A204.1 (cell line): ENCODE measurements at regions not wholly inside any gene's neighbourhood (a gene's known extent, or its start where the extent isn't known, plus 50 kb on each side); places are given as distances from the start of the nearest gene placed in this dataset.

Source experiments
- FAIRE-seq: peaks from 2 replicates; lab custom pipeline; 2012; peaks lifted over from hg19 to GRCh38; lab: Jason Lieb, UNC

GRCh38 chr4:171629737-171630136 is 183.5 kb upstream of the GALNTL6 start:
- FAIRE-seq: no peak

GRCh38 chr4:171629182-171629581 is 184.0 kb upstream of the GALNTL6 start:
- no peak for FAIRE-seq

- no peak for FAIRE-seq
Measured at GRCh38 chr4:171626554-171626953, 186.7 kb upstream of the GALNTL6 start.

GRCh38 chr4:171622729-171623128 is 190.5 kb upstream of the GALNTL6 start:
- FAIRE-seq: no peak

- FAIRE-seq: no peak
Measured at GRCh38 chr4:171621646-171622045, 191.6 kb upstream of the GALNTL6 start.

GRCh38 chr4:171612907-171613306 is 200.3 kb upstream of the GALNTL6 start:
- no peak for FAIRE-seq

GRCh38 chr4:171602638-171603355 is 210.4 kb upstream of the GALNTL6 start:
- no peak for FAIRE-seq

GRCh38 chr4:171601091-171601490 is 212.1 kb upstream of the GALNTL6 start:
- no peak for FAIRE-seq

GRCh38 chr4:171599628-171600027 is 213.6 kb upstream of the GALNTL6 start:
- no peak for FAIRE-seq

- no peak for FAIRE-seq
Measured at GRCh38 chr4:171594293-171594692, 218.9 kb upstream of the GALNTL6 start.

- FAIRE-seq: no peak
Measured at GRCh38 chr4:171590716-171591115, 222.5 kb upstream of the GALNTL6 start.

GRCh38 chr4:171588764-171589163 is 224.4 kb upstream of the GALNTL6 start:
- FAIRE-seq: no peak

GRCh38 chr4:171588051-171588545 is 225.1 kb upstream of the GALNTL6 start:
- FAIRE-seq: no peak

- FAIRE-seq: no peak
Measured at GRCh38 chr4:171583790-171584189, 229.4 kb upstream of the GALNTL6 start.

GRCh38 chr4:171582961-171583581 is 230.1 kb upstream of the GALNTL6 start:
- no peak for FAIRE-seq

GRCh38 chr4:171573181-171573580 is 240.0 kb upstream of the GALNTL6 start:
- FAIRE-seq: no peak

- no peak for FAIRE-seq
Measured at GRCh38 chr4:171565130-171565788, 247.9 kb upstream of the GALNTL6 start.

- FAIRE-seq: no peak
Measured at GRCh38 chr4:171561419-171561818, 251.8 kb upstream of the GALNTL6 start.

- FAIRE-seq: no peak
Measured at GRCh38 chr4:171553961-171554360, 259.2 kb upstream of the GALNTL6 start.

- FAIRE-seq: no peak
Measured at GRCh38 chr4:171542640-171543039, 270.6 kb upstream of the GALNTL6 start.

- no peak for FAIRE-seq
Measured at GRCh38 chr4:171538601-171539100, 274.6 kb upstream of the GALNTL6 start.

- FAIRE-seq: no peak
Measured at GRCh38 chr4:171534391-171534790, 278.8 kb upstream of the GALNTL6 start.

- FAIRE-seq: no peak
Measured at GRCh38 chr4:171532968-171533367, 280.2 kb upstream of the GALNTL6 start.
